AG08396 (cell line): ENCODE measurements at regions not wholly inside any gene's neighbourhood (a gene's known extent, or its start where the extent isn't known, plus 50 kb on each side); places are given as distances from the start of the nearest gene placed in this dataset.

Experiments
- DNase-seq: peaks from one replicate; pipeline ENCODE4 v3.0.0; 2012; ENCODE audit warnings: low spot score, mixed read lengths

DNA sequence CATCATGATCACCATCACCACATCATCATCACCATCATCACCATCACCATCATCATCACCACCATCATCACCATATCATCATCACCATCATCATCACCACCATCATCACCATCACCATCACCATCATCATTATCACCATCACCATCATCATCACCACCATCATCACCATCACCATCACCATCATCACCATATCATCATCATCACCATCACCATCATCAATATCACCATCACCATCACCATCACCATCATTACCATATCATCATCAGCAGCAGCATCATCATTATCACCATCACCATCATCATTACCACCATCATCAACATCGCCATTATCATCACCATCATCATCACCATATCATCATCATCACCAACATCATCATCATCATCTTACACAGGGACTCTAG lies 351.1 kb downstream of the MIAT start:
- DNase-seq, result no peak

- DNase-seq, result no peak
These were observed 353.7 kb downstream of the MIAT start for GRCh38 chr22:27011133-27011532.

- DNase-seq, result no peak
These were observed 354.3 kb downstream of the MIAT start for GRCh38 chr22:27011717-27012116.

- no peak for DNase-seq
These were observed 362.4 kb downstream of the MIAT start for GRCh38 chr22:27019827-27020226.

GRCh38 chr22:27022274-27022895 lies 365.0 kb downstream of the MIAT start:
- DNase-seq, result no peak

GRCh38 chr22:27022896-27023361 lies 365.5 kb downstream of the MIAT start:
- DNase-seq, result no peak

DNA sequence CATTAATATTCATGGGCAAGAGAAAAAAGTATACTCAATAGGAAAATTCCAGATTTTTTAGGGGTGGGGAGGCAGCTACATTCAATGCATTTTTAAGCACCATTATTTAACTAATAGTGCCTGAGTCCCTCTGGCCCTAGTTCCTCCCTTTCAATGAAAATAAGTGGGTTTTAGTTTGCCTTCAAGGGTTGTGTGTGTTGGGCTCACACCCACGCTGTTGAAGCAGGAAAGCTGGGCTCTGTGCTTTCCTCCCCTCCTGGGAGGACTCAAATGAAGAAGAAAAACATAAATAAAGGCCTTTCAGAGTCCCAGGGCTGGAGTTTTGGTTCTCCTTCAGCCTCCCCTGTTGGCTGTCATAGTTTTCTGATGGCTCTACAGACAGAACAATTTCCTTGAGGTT lies 366.2 kb downstream of the MIAT start:
- no peak for DNase-seq

GRCh38 chr22:27024982-27025381 lies 367.6 kb downstream of the MIAT start:
- DNase-seq, result no peak

- no peak for DNase-seq
These were observed 370.7 kb downstream of the MIAT start for GRCh38 chr22:27028093-27028492.

GRCh38 chr22:27029584-27030130 lies 372.3 kb downstream of the MIAT start:
- no peak for DNase-seq

DNA sequence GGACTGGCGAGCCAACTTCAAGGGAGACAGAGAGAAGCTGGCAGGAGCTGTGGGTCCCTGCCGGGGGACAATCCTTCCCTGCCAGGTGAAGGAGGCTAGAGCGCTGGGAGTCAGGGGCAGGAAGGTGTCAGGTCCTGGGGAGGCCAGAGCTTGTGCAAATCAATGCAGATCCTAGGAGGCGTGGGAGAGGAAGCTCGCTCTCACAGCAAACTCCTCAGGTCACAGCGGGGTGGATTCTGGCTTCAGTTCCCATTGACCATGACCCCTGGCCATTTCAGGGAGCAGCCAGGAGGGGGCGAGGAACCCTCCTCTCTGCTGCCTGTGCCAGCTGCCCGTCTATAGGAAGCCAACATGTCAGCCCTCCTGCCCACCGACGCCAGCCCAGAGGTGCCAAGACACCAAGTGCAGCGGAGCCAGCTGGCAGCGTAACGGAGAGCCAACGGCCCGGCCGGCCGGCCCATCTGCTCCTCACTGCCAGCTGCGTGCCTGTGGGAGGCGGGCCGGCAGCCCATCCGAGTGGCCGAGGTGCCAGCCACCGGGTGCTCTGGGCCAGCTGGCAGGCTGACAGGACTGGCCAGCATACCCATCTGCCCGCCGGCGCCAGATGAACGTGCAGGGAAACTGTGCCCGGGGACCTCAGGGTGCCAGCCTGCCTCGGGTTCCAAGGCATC lies 374.8 kb downstream of the MIAT start:
- peak; percentile 13 for DNase-seq

DNA sequence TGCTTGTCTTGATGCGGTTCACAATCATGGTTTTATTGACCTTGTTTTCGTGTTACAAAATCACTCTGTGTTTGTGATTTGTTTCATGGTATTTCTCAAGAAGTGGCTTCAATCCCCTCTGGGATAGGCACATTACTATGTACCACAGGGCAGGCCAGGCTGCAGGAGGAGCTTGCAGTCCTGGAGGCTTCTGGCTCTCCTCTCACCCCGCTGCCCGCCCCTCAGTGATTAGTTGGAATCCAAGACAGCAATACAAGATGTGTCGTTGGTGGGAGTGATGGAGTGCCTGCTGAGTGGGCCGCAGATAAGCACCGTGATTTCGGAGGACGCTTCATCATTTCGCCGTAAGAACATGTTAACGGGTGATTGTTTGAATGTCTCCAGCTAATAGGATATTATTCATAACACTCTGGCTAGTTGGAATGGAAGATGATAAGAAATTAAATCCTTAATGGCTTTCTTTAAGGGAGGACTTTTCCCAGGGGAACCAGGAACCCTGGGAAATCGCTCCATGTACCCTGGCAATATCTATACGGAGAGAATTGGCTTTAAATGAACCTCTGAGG lies 384.4 kb downstream of the MIAT start:
- DNase-seq, result no peak

DNA sequence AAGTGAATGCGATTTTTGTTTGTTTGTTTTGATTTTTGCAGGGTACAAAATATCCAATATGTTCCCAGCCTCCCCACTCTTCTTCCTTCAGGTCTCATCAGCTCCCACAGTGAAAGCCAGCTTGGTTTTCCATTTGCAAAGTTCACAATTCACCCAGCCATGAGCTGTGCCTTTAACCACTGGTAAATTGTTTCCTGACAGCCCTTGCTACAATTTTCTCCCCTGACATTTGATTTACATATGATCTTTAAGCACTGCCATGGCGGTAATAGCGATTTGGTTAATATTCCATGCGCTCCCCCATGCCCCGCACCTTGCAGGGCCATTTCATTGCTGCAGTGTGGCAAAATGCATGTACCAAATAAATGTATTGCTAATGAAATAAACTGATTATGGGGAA lies 385.9 kb downstream of the MIAT start:
- DNase-seq, result no peak

- peak; percentile 39 for DNase-seq
These were observed 387.9 kb downstream of the MIAT start for GRCh38 chr22:27045103-27045947.

DNA sequence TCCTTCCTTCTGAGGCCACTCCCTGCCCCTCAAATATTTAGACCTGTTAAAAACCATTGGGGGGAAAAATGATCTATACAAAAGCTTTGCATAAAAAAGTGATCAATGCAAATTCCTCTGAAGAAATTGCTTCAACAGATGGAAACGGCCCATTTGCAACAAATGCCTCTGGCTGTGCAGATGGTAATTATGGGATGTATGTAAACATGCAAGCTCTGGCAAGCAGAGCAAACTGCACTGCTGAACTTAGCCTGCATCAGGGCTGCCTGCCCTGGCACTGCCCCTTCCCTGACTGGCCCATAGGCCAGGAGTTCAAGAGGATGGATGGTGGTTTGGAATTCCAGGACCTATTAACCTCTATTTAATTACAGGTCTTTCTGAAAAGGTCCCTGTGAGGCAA lies 388.7 kb downstream of the MIAT start:
- DNase-seq, result no peak

- DNase-seq, result no peak
These were observed 389.2 kb downstream of the MIAT start for GRCh38 chr22:27046603-27047002.

GRCh38 chr22:27050771-27051170 lies 393.4 kb downstream of the MIAT start:
- no peak for DNase-seq

- DNase-seq, result no peak
These were observed 394.0 kb downstream of the MIAT start for GRCh38 chr22:27051407-27051806.

- DNase-seq, result no peak
These were observed 400.3 kb downstream of the MIAT start for GRCh38 chr22:27057717-27058116.

DNA sequence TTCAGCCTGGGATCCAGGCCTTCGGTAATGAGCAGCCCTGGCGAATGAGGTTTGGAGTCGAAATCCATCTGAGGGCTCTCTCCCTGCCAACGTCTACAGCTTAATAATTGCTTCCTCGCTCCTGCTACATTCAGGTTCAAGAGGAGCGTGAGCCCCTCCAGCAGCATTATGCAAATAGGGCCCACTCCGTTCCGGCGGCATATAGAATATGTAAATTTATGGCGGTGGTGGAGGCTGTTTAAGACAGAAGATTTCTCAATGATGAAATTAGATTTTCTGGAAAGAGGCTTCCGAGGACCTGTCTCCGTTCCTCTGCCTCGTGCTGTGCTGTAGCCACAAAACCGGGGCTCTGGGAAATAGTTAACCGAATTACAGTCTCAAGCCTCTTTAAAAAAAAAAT lies 402.8 kb downstream of the MIAT start:
- no peak for DNase-seq

- DNase-seq, result no peak
These were observed 405.5 kb downstream of the MIAT start for GRCh38 chr22:27062910-27063309.

DNA sequence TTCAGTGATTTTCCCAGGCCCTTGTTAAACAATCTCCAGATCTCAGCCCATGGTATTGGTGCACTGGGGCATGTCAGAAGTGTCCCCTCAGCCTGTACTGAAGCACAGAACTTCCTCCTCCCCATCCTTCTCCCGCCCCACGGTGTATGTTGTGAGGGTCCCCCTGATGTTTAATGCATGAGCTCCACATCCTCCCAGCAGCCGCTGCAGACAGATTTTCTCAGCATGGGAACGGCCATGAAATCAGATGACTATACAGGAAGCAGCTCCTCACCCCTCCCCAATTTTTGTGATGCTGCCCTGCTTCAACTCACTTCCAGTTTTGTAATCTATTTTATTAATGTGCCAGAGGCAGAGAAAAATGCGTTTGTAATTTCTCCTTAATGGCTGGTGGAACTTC lies 406.0 kb downstream of the MIAT start:
- DNase-seq, result no peak
